Jurkat, Clone E6-1 (cell line): ENCODE measurements at regions not wholly inside any gene's neighbourhood (a gene's known extent, or its start where the extent isn't known, plus 50 kb on each side); places are given as distances from the start of the nearest gene placed in this dataset.
A peak's percentile ranks its signal among the peaks of the same experiment; 100 is the strongest.
"Not testable (repeated sequence)": the region's sequence is repeated elsewhere in the genome, so short reads cannot be mapped to it uniquely, and the experiment has no call there.

Experiments used
- DNase-seq: peaks from one replicate; pipeline ENCODE4 v3.0.0-alpha.2; 2011; ENCODE audit warnings: low read depth, low spot score
- H3K4me3 ChIP-seq: 2 replicates; pipeline ENCODE4 v1.5.1; 2011; ENCODE audit warnings: mild to moderate bottlenecking, low read length, control low read depth, moderate library complexity

DNA sequence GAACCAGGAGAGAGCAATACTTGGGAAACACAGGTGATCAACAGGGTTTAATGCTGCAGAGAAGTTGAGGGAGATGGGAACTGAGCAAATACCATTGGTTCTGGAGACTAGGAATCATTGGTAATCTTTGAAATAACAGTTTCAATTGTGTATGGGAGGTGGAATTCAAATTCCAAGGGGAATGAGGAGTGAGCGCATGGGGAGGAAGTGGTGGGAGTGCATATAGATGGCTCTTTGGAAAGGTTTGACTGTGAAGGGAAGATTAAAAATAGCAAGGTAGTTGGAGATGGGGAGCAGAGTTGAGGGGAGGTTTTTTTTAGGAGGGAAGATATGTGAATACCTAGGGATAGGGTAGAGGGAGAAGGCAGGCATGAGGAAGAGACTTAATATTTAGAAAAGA, 51.1 kb upstream of the ROPN1 start:
- DNase-seq = no peak
- no peak overlapping the region for H3K4me3 ChIP-seq

- H3K4me3 ChIP-seq = no peak overlapping the region
- DNase-seq = no peak
Observed at GRCh38 chr3:124044956-124045355, 53.0 kb upstream of the ROPN1 start.

DNA sequence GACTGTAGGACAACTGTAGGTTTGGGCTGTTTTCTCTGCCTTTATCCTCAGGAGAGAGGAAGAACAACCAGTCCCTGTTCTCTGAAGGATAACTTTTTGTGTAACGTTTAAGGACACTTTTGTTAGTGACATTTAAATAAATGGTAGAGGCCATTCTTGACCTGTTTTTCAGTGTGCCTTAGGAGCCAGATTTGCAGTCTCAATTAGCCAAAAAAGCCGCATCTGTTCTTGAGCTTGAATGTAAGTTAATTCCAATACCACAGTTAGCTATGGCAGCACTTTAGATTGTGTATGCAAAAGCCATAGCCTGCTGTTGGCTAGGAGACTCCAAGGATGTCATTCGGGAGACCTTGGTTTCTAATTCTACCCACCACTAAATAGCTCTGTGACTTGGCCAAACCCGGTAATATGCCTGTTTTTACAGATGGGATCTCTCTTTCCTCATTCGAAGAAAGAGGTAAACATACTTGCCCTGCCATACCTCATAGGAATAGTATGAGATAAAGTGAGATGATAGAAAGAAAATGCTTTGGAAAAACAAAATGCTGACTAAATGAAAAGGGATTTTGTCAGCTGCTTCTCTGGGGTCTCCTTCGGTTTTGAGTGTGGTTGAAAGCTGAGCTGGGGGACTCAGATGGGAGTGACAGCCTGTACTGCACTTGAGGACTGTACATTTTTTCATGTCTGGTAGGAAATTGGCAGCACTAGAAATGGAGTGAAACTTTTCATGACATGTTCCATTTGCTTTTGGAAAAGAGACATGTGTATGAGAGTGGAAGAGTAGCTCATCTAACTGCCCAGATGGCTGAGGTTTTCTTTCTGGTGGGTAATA, 57.3 kb upstream of the ROPN1 start:
- H3K4me3 ChIP-seq = no peak overlapping the region
- no peak for DNase-seq

DNA sequence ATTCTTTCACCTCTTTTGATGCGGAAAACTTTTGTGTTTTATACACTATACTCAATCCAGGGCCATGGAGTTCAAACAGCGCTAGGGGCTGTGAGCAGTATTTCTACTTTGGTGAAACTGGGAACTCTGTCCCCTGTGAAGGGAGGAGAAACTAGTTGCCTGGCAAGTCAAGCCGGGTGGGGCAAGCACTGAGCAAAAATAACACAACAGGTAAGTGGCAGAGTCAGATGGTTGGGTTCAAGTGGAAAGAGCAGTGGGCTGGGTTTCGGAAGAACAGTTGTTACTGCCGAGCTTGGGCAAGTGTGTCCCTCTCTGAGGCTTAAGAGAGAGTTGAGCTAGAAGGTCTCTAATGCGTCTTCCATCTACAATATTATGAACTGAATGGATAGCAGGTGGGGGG, 59.7 kb upstream of the ROPN1 start:
- DNase-seq = no peak

GRCh38 chr3:124053871-124054270, 61.9 kb upstream of the ROPN1 start:
- DNase-seq = peak; percentile 73
- H3K4me3 ChIP-seq = no peak overlapping the region

More for the DNA sequence above, 59.7 kb upstream of the ROPN1 start:
- H3K4me3 ChIP-seq = no peak overlapping the region

GRCh38 chr3:124056846-124057245, 64.9 kb upstream of the ROPN1 start:
- DNase-seq = no peak
- no peak overlapping the region for H3K4me3 ChIP-seq

GRCh38 chr3:124057420-124057819, 65.5 kb upstream of the ROPN1 start:
- no peak for DNase-seq
- H3K4me3 ChIP-seq = no peak overlapping the region

DNA sequence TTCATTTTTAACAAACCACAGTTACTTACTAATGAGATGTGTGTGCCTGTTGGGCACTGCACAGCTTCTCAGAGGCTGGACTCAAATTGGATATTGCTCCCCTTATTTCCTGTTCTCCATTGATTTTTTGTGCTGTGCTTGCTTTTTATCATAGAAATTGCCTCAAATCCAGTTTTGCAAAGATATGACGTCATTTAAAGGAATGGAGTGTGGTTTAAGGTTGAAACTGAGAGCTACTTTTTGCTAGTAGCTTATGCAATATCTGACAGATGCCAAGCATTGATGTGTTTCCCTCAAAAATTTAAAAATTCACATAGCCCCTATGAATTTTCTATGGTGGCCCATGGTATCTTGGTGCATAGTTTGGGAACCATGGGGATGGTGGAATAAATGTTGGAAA, 67.7 kb upstream of the ROPN1 start:
- DNase-seq = no peak
- no peak overlapping the region for H3K4me3 ChIP-seq

- DNase-seq = no peak
Observed at GRCh38 chr3:124063197-124063909, 71.4 kb upstream of the ROPN1 start.

DNA sequence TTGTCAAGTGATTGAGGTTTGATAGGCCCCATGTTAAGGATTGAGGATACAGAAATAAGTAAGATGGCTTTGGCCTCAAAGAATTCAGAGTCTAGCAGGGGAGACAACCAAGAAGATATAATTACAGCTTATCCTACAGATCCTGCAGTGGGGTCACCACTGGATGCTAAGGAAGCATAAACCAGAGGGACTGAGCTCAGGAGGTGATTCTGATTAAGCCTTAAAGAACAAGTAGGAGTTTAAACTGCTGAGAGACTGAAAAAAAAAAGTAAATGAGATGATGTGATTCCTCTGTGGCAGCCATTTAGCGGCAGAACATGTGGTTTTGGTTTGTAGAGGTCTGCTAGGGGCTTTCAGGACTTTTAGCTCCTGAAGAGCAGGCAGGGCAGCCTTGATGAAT, 72.1 kb upstream of the ROPN1 start:
- no peak overlapping the region for H3K4me3 ChIP-seq
- no peak for DNase-seq

More at GRCh38 chr3:124063197-124063909, 71.4 kb upstream of the ROPN1 start:
- no peak overlapping the region for H3K4me3 ChIP-seq

DNA sequence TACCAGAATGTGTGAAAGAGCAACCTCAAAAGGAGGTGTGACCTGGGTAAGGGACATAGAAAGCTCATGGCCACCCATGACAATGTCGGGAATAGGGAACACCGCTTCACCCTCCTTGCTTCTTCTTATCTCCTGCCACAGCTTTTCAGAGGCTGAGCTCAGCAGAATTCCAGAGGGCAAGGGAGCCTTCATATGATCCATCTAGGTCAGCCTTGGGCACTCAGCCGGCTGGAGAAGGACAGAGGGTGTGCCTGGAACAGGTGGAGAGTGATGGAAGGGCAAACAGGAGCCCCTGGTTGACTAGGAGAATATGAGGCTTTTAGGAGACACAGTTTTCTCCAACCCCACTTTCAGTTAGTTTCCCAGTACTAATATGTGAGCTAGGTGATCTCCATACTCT, 74.6 kb upstream of the ROPN1 start:
- not testable (repeated sequence) for H3K4me3 ChIP-seq, DNase-seq

- not testable (repeated sequence) for H3K4me3 ChIP-seq, DNase-seq
Observed at GRCh38 chr3:124069706-124070105, 77.8 kb upstream of the ROPN1 start.

- not testable (repeated sequence) for DNase-seq
Observed at GRCh38 chr3:124075090-124075489, 83.2 kb upstream of the ROPN1 start.

DNA sequence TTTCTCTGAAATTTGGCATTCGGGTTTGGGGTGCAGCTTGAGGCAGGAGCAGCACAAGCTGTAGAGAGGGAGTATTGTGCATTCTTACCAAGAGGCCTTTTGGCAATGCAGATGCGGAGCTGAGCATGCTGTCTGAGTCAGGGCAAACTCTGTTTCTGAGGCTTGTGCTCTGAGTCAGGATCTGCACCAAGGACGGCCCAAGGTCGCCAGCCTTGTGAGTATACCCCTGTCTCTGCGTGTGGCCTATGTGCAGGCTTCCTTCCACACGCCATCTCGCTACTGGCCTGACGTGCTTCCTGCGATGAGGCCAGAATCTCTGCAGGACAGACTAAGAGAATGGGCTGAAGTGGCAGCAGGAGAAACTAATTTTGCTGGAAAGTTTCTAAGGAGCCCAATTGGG, 83.8 kb upstream of the ROPN1 start:
- no peak overlapping the region for H3K4me3 ChIP-seq
- no peak for DNase-seq

More at GRCh38 chr3:124075090-124075489, 83.2 kb upstream of the ROPN1 start:
- not testable (repeated sequence) for H3K4me3 ChIP-seq

GRCh38 chr3:124076235-124076634, 84.3 kb upstream of the ROPN1 start:
- no peak overlapping the region for H3K4me3 ChIP-seq
- DNase-seq = no peak

- H3K4me3 ChIP-seq = no peak overlapping the region
- peak; percentile 37 for DNase-seq
Observed at GRCh38 chr3:124078953-124079911, 87.3 kb upstream of the ROPN1 start.

DNA sequence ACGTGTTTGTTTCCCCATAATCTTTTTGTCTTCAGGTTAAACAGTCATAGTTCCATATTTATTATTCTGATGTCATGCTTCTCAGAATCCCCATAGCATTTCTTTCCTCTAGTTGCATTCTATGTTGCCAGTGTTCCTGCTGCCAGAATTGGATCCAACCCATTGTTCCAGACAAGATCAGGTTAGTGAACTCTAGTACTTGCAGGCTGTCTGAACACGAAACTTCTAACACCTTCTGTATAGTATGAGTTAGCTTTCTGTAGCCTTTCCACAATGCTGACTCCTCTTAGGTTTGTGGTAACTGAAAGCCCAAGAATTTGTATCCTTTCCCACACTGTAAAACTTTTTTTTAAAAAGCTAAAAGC, 88.0 kb upstream of the ROPN1 start:
- no peak overlapping the region for H3K4me3 ChIP-seq
- no peak for DNase-seq

GRCh38 chr3:124082343-124082742, 90.4 kb upstream of the ROPN1 start:
- H3K4me3 ChIP-seq = no peak overlapping the region
- DNase-seq = no peak

- H3K4me3 ChIP-seq = no peak overlapping the region
- no peak for DNase-seq
Observed at GRCh38 chr3:124084022-124084881, 92.3 kb upstream of the ROPN1 start.
